Thyroid gland (tissue), 4 donors: ENCODE measurements at regions not wholly inside any gene's neighbourhood (a gene's known extent, or its start where the extent isn't known, plus 50 kb on each side); places are given as distances from the start of the nearest gene placed in this dataset.

Experiments
- DNase-seq, 2 donors: peaks; one replicate each; pipeline ENCODE4 v3.0.0-alpha.2; 2019
- H3K27ac ChIP-seq, 3 donors: fragments of 200-600 bp; sonication (generic); 1 replicate in 2 of 3; 2 replicates in 1 of 3; pipeline ENCODE4 v1.5.1; 2016 to 2019; ENCODE audit warnings: mild to moderate bottlenecking in 1 of 3, moderate library complexity in 1 of 3
- H3K27me3 ChIP-seq: fragments of 200-600 bp; sonication (generic); one replicate; pipeline ENCODE4 v1.5.1; 2019
- H3K36me3 ChIP-seq, 2 donors: fragments of 200-600 bp; sonication (generic); one replicate each; pipeline ENCODE4 v1.5.1; 2016 to 2019
- H3K4me1 ChIP-seq, 2 donors: fragments of 200-600 bp; sonication (generic); one replicate each; pipeline ENCODE4 v1.5.1; 2017 to 2019
- H3K4me3 ChIP-seq, 3 donors: fragments of 200-600 bp; sonication (generic); replicated peaks in 1 of 3; 1 replicate in 2 of 3; 2 replicates in 1 of 3; pipeline ENCODE4 v1.5.1; 2016; ENCODE audit warnings: mild to moderate bottlenecking in 1 of 3
- H3K9me3 ChIP-seq: fragments of 200-600 bp; sonication (generic); one replicate; pipeline ENCODE4 v1.5.1; 2017
- POLR2A ChIP-seq, 2 donors: fragments of 450-650 bp; IDR thresholded peaks; one replicate each; pipeline ENCODE4 v1.6.1; 2017; ENCODE audit warnings: antibody characterized with exemption in 2 of 2, mild to moderate bottlenecking in 2 of 2, moderate library complexity in 1 of 2
- WGBS, 2 donors: methylation state at CpG; one replicate each; pipeline ENCODE4 v1.1.5; 2017; 5-methylcytosine and 5-hydroxymethylcytosine counted together
- intact Hi-C: fragments of 100-400 bp; cut with DNase I; formaldehyde crosslinking; loops from one replicate; pipeline ENCODE4 v1.15.1; 2023
- TF ChIP-seq, protein P1 (sequence below), 6 experiments: fragments of 200-600 bp in 3 of 6; fragments of 450-650 bp in 3 of 6; sonication (generic) in 3 of 6; IDR thresholded peaks; one replicate each; pipeline ENCODE4 v1.5.1; 2016 to 2019; ENCODE audit warnings: antibody characterized with exemption in 6 of 6, mild to moderate bottlenecking in 2 of 6, inconsistent platforms in 1 of 6, moderate library complexity in 1 of 6

- no peak overlapping the region for H3K4me3 ChIP-seq
- H3K4me1 ChIP-seq = no peaks in the 10 kb centered on the region
- no peak overlapping the region for H3K27ac ChIP-seq
- DNase-seq = no peak
- H3K9me3 ChIP-seq = no peaks in the 10 kb centered on the region
- WGBS, 2 donors = 71 to 80% methylated on average over 4 of the region's 4 CpGs
- intact Hi-C loops = no loop called here
- TF ChIP-seq, protein P1, sequence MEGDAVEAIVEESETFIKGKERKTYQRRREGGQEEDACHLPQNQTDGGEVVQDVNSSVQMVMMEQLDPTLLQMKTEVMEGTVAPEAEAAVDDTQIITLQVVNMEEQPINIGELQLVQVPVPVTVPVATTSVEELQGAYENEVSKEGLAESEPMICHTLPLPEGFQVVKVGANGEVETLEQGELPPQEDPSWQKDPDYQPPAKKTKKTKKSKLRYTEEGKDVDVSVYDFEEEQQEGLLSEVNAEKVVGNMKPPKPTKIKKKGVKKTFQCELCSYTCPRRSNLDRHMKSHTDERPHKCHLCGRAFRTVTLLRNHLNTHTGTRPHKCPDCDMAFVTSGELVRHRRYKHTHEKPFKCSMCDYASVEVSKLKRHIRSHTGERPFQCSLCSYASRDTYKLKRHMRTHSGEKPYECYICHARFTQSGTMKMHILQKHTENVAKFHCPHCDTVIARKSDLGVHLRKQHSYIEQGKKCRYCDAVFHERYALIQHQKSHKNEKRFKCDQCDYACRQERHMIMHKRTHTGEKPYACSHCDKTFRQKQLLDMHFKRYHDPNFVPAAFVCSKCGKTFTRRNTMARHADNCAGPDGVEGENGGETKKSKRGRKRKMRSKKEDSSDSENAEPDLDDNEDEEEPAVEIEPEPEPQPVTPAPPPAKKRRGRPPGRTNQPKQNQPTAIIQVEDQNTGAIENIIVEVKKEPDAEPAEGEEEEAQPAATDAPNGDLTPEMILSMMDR (IDR thresholded peaks at IDR 0.05) = no peak
- no peak for TF ChIP-seq POLR2A (IDR thresholded peaks at IDR 0.05)
- H3K27me3 ChIP-seq = no peaks in the 10 kb centered on the region
- no peaks in the 10 kb centered on the region for H3K36me3 ChIP-seq
Measured at GRCh38 chr19:30880551-30880950, 468.7 kb downstream of the TSHZ3 start.

GRCh38 chr19:30880151-30880550 is 469.1 kb downstream of the TSHZ3 start:
- Histone ChIP-seq H3K4me3 (no peak overlapping the region), H3K9me3 (no peaks in the 10 kb centered on the region), H3K36me3 (no peaks in the 10 kb centered on the region), H3K27me3 (no peaks in the 10 kb centered on the region), H3K4me1 (no peaks in the 10 kb centered on the region), H3K27ac (no peak overlapping the region)
- 78 to 81% methylated on average over 4 of the region's 4 CpGs for WGBS, 2 donors
- DNase-seq = no peak
- intact Hi-C loops = no loop called here
- TF ChIP-seq, protein P1 (IDR thresholded peaks at IDR 0.05) = no peak
- TF ChIP-seq POLR2A (IDR thresholded peaks at IDR 0.05) = no peak

DNA sequence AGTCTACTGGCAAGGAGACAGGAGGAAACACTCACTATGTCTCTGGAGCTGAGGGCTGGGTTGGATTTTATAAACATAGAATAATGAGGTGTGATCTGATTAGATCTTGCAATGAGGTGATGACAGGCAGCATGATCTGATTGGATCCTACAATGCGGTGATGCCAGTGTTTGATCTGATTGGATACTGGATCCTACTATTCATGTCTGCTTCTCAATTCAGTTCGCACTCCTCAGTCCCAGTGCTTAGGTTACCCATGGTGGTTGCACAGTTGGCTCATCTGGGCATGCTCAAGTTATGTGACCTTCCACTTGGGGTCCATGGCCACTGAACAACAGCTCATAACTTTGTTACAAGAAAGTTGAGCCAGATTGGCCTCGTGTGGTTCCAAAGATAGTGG is 469.5 kb downstream of the TSHZ3 start:
- Histone ChIP-seq H3K9me3 (no peaks in the 10 kb centered on the region), H3K36me3 (no peaks in the 10 kb centered on the region), H3K27ac (no peak overlapping the region), H3K4me3 (no peak overlapping the region), H3K4me1 (no peaks in the 10 kb centered on the region), H3K27me3 (no peaks in the 10 kb centered on the region)
- TF ChIP-seq, protein P1 (IDR thresholded peaks at IDR 0.05) = no peak
- TF ChIP-seq POLR2A (IDR thresholded peaks at IDR 0.05) = no peak
- intact Hi-C loops = no loop called here
- DNase-seq = no peak
- WGBS, 2 donors = 84 to 95% methylated on average over 3 of the region's 3 CpGs

DNA sequence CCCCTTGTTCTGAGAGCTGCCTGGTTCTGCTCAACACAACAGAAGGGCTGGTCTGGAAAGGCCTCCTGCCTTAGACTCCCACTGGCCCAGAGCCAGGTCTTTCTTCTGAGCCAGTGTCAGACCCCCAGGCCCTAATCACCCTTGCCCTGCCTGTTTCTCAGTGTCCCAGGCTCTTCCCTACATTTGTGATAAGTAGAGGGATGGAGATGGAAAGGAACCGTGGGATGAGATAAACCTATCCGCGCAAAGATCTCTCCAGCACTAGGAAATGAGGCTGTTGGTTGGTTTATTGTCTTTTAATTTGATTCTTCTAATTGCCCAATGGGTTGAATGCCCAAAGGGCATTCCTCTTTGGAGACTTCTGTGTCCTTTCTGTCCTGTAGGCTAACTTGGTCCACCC is 470.0 kb downstream of the TSHZ3 start:
- intact Hi-C loops = no loop called here
- 96 to 98% methylated on average over 3 of the region's 3 CpGs for WGBS, 2 donors

DNA sequence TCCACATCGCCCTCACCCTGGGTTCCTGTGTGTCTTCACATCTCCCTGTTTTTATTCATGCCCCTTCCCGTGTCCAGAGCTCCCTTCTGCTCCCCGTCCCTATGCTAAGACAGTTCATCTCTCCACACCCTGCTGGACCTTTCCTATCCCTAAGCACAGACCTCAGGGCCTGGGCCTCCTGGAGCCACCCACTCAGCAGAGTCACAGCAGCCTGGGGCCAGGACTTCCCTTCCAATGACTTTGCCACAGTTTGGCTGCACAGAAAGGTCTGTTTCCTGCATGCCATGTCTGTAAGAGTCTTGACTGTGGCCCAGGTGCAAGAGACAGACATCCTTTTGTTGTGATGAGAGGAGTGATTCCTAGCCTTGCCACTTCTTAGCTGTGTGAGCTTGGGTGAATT is 470.7 kb downstream of the TSHZ3 start:
- intact Hi-C loops = no loop called here
- H3K9me3 ChIP-seq = no peaks in the 10 kb centered on the region
- H3K4me1 ChIP-seq = no peaks in the 10 kb centered on the region
- TF ChIP-seq, protein P1 (IDR thresholded peaks at IDR 0.05) = no peak
- TF ChIP-seq POLR2A (IDR thresholded peaks at IDR 0.05) = no peak
- H3K27ac ChIP-seq = no peak overlapping the region
- no peaks in the 10 kb centered on the region for H3K36me3 ChIP-seq
- no peaks in the 10 kb centered on the region for H3K27me3 ChIP-seq
- no peak for DNase-seq
- 51 to 93% methylated on average over 2 to 3 of the region's 3 CpGs for WGBS, 2 donors
- no peak overlapping the region for H3K4me3 ChIP-seq

More for the DNA sequence above, 470.0 kb downstream of the TSHZ3 start:
- no peaks in the 10 kb centered on the region for H3K4me1 ChIP-seq
- no peaks in the 10 kb centered on the region for H3K9me3 ChIP-seq
- no peak for DNase-seq
- no peak for TF ChIP-seq POLR2A (IDR thresholded peaks at IDR 0.05)
- TF ChIP-seq, protein P1 (IDR thresholded peaks at IDR 0.05) = no peak
- no peaks in the 10 kb centered on the region for H3K27me3 ChIP-seq
- no peak overlapping the region for H3K4me3 ChIP-seq
- no peaks in the 10 kb centered on the region for H3K36me3 ChIP-seq
- no peak overlapping the region for H3K27ac ChIP-seq
